Kidney (tissue), 13 donors: ENCODE measurements at regions not wholly inside any gene's neighbourhood (a gene's known extent, or its start where the extent isn't known, plus 50 kb on each side); places are given as distances from the start of the nearest gene placed in this dataset.

Experiments used
- DNase-seq, 5 donors: peaks; one replicate each; pipeline ENCODE4 v3.0.0-alpha.2; 2013 to 2020
- FAIRE-seq: peaks from 2 replicates; lab custom pipeline; 2012; peaks lifted over from hg19 to GRCh38; lab: Jason Lieb, UNC
- H3K27ac ChIP-seq, 2 donors: one replicate each; pipeline ENCODE4 v1.7.0; 2013; ENCODE audit warnings: low read depth in 2 of 2, low read length in 2 of 2, inconsistent platforms in 1 of 2
- H3K27me3 ChIP-seq: one replicate; pipeline ENCODE4 v1.7.1; 2013; ENCODE audit warnings: low read length, inconsistent platforms; ENCODE audit not compliant: control insufficient read depth, insufficient read depth
- H3K36me3 ChIP-seq, 3 donors: one replicate each; pipeline versions ENCODE4 v1.7.0 to v1.7.1; 2013; ENCODE audit warnings: low read length in 3 of 3, control low read depth in 1 of 3, inconsistent platforms in 1 of 3; ENCODE audit not compliant: insufficient read depth in 3 of 3, control insufficient read depth in 2 of 3
- H3K4me1 ChIP-seq, 3 donors: one replicate each; pipeline versions ENCODE4 v1.7.0 to v1.7.1; 2013; ENCODE audit warnings: low read length in 3 of 3, inconsistent platforms in 1 of 3, low read depth in 1 of 3; ENCODE audit not compliant: control insufficient read depth in 2 of 3, insufficient read depth in 2 of 3
- H3K4me3 ChIP-seq, 3 donors: one replicate each; pipeline versions ENCODE4 v1.7.0 to v1.8.1; 2013; ENCODE audit warnings: low read length in 3 of 3, control low read depth in 1 of 3, inconsistent platforms in 1 of 3
- H3K9ac ChIP-seq, 3 donors: one replicate each; pipeline versions ENCODE4 v1.7.0 to v1.7.1; 2013; ENCODE audit warnings: low read length in 3 of 3, control low read depth in 1 of 3, inconsistent platforms in 1 of 3
- H3K9me3 ChIP-seq, 3 donors: one replicate each; pipeline versions ENCODE4 v1.7.0 to v1.7.1; 2013; ENCODE audit warnings: low read length in 3 of 3, control low read depth in 1 of 3, inconsistent platforms in 1 of 3; ENCODE audit not compliant: control insufficient read depth in 2 of 3, insufficient read depth in 1 of 3
- CTCF ChIP-seq: IDR thresholded peaks from 3 replicates; pipeline ENCODE4 v1.5.1; 2012; ENCODE audit warnings: mild to moderate bottlenecking, moderate library complexity, borderline replicate concordance; ENCODE audit not compliant: insufficient read depth; ENCODE audit errors: extremely low read depth
- intact Hi-C: fragments of 100-400 bp; cut with DNase I; formaldehyde crosslinking; loops from one replicate; pipeline ENCODE4 v1.11.1; 2022
- donor health status: control.
- donor health status: control.
- donor health status: control.
- donor health status: control.
- donor health status: control.
- donor health status: DM: yes; HTN: yes; CAD: no.
- donor health status: Normal renal cell carcinoma (clear cell type).

GRCh38 chr16:25413133-25413532 is 155.5 kb upstream of the ZKSCAN2 start:
- Histone ChIP-seq H3K27ac (no peak overlapping the region), H3K36me3 (no peaks in the 10 kb centered on the region), H3K9ac (no peak overlapping the region), H3K27me3 (no peaks in the 10 kb centered on the region), H3K9me3 (no peaks in the 10 kb centered on the region), H3K4me1 (no peaks in the 10 kb centered on the region), H3K4me3 (no peak overlapping the region)
- TF ChIP-seq CTCF: no peak
- FAIRE-seq: no peak
- DNase-seq: no peak
- intact Hi-C loops: no loop called here

GRCh38 chr16:25411396-25412081 is 153.9 kb upstream of the ZKSCAN2 start:
- Histone ChIP-seq H3K9me3 (no peaks in the 10 kb centered on the region), H3K9ac (no peak overlapping the region), H3K4me3 (no peak overlapping the region), H3K27me3 (no peaks in the 10 kb centered on the region), H3K27ac (no peak overlapping the region), H3K36me3 (no peaks in the 10 kb centered on the region), H3K4me1 (no peaks in the 10 kb centered on the region)
- no peak for TF ChIP-seq CTCF
- peak in 3 of 5 donors; percentile 11 to 61 (median 46) for DNase-seq
- no peak for FAIRE-seq
- intact Hi-C loops: no loop called here

- Histone ChIP-seq H3K4me3 (no peak overlapping the region), H3K36me3 (no peaks in the 10 kb centered on the region), H3K4me1 (no peaks in the 10 kb centered on the region), H3K9ac (no peak overlapping the region), H3K9me3 (peaks cover 0 to 7% (median 0%) of the 10 kb centered on the region in 3 donors), H3K27me3 (no peaks in the 10 kb centered on the region), H3K27ac (no peak overlapping the region)
- FAIRE-seq (no peak), DNase-seq (no peak)
- intact Hi-C loops: no loop called here
- no peak for TF ChIP-seq CTCF
Measured at GRCh38 chr16:25403852-25404251, 146.2 kb upstream of the ZKSCAN2 start.

- no peak overlapping the region for H3K9ac ChIP-seq
- no peak for TF ChIP-seq CTCF
- no peaks in the 10 kb centered on the region for H3K36me3 ChIP-seq
- no peak overlapping the region for H3K4me3 ChIP-seq
- FAIRE-seq: no peak
- intact Hi-C loops: no loop called here
- H3K4me1 ChIP-seq: no peaks in the 10 kb centered on the region
- H3K27me3 ChIP-seq: no peaks in the 10 kb centered on the region
- H3K9me3 ChIP-seq: peaks cover 0 to 3% (median 0%) of the 10 kb centered on the region in 3 donors
- no peak for DNase-seq
- no peak overlapping the region for H3K27ac ChIP-seq
Measured at GRCh38 chr16:25395528-25395927, 137.9 kb upstream of the ZKSCAN2 start.
